ENCODE measurements at regions not wholly inside any gene's neighbourhood (a gene's known extent, or its start where the extent isn't known, plus 50 kb on each side); places are given as distances from the start of the nearest gene placed in this dataset.

DNA sequence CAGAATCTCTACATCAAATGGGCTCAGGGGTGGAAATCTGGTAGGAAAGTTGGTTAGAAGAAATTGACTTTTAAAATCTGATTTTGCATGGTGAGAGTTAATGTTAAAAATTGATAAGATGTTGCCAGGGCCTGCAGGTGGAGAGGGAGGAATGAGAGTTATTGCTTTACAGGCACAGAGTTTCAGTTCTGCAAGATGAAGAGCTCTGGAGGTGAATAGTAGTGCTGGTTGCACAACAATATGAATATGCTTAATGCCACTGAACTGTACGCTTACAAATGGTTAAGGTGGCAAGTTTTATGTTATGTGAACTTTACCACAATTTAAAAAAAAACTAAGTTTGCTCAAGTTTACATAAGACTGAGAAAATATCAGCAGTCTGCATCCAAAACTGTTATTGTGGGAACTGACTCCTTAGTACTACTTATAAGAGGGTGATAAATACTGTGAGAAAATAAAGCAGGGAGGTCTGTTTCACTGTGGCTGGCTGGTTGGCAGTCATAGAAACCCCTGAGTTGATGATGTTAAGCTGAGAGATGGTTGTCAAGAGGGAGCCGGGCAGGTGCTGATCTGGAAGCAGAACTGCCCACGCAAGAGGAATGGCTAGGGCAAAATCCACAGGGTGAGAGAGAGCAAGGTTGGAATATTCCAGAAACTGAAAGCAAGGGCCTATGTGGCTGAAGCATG lies 144.9 kb downstream of the EDEM1 start:
- TF ChIP-seq POLR2A (IDR thresholded peaks at IDR 0.05; ENCODE audit: low read depth) = no peak
- no peak for TF ChIP-seq EP300 (IDR thresholded peaks at IDR 0.05)
- TF ChIP-seq, protein P1, sequence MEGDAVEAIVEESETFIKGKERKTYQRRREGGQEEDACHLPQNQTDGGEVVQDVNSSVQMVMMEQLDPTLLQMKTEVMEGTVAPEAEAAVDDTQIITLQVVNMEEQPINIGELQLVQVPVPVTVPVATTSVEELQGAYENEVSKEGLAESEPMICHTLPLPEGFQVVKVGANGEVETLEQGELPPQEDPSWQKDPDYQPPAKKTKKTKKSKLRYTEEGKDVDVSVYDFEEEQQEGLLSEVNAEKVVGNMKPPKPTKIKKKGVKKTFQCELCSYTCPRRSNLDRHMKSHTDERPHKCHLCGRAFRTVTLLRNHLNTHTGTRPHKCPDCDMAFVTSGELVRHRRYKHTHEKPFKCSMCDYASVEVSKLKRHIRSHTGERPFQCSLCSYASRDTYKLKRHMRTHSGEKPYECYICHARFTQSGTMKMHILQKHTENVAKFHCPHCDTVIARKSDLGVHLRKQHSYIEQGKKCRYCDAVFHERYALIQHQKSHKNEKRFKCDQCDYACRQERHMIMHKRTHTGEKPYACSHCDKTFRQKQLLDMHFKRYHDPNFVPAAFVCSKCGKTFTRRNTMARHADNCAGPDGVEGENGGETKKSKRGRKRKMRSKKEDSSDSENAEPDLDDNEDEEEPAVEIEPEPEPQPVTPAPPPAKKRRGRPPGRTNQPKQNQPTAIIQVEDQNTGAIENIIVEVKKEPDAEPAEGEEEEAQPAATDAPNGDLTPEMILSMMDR (IDR thresholded peaks at IDR 0.05) = no peak
- no peak for TF ChIP-seq POLR2AphosphoS5 (IDR thresholded peaks at IDR 0.05)
